ENCODE measurements at regions not wholly inside any gene's neighbourhood (a gene's known extent, or its start where the extent isn't known, plus 50 kb on each side); places are given as distances from the start of the nearest gene placed in this dataset.

- Histone ChIP-seq H3K36me3 (replicated peaks in 1 of 2; ENCODE audit: control insufficient read depth in 2 of 2, insufficient read depth in 2 of 2, low read length in 2 of 2) (no peaks in the 10 kb centered on the region), H2AFZ (ENCODE audit: low read length) (no peak overlapping the region), H3K23ac (ENCODE audit: low read depth, low read length, poor library complexity) (no peak overlapping the region), H3K4ac (ENCODE audit: low read length) (no peak overlapping the region), H3K4me3 (ENCODE audit: low read length in 2 of 2) (no peak overlapping the region), H2BK5ac (ENCODE audit: low read length) (no peak overlapping the region), H3K27me3 (ENCODE audit: control insufficient read depth in 3 of 3, insufficient read depth in 3 of 3, low read depth in 1 of 3, low read length in 3 of 3) (no peaks in the 10 kb centered on the region), H3K18ac (ENCODE audit: low read length) (no peak overlapping the region), H3K4me2 (ENCODE audit: insufficient read depth, low read length, poor library complexity, severe bottlenecking) (no peak overlapping the region), H3K79me1 (ENCODE audit: low read depth, low read length) (no peaks in the 10 kb centered on the region), H2BK15ac (ENCODE audit: low read length) (no peak overlapping the region), H3K9me3 (replicated peaks in 1 of 2; ENCODE audit: control insufficient read depth in 2 of 2, insufficient read depth in 1 of 2, low read depth in 1 of 2, low read length in 2 of 2) (peaks cover 0 to 2% of the 10 kb centered on the region in 2 donors), H4K91ac (ENCODE audit: low read depth, low read length, poor library complexity) (no peak overlapping the region), H2BK12ac (ENCODE audit: low read length) (no peak overlapping the region), H3K4me1 (ENCODE audit: control insufficient read depth in 2 of 2, insufficient read depth in 1 of 2, low read depth in 1 of 2, low read length in 2 of 2) (peaks cover 0 to 2% of the 10 kb centered on the region in 2 donors), H2AK5ac (ENCODE audit: low read depth, low read length) (no peak overlapping the region), H3K27ac (replicated peaks; ENCODE audit: low read length) (no peak overlapping the region), H2BK120ac (ENCODE audit: low read depth, low read length) (no peak overlapping the region), H3K14ac (ENCODE audit: low read length) (no peak overlapping the region), H3K9ac (ENCODE audit: low read depth, low read length, poor library complexity) (no peak overlapping the region), H4K8ac (ENCODE audit: low read depth, low read length) (no peak overlapping the region)
- WGBS, 2 donors (ENCODE audit: extremely low coverage in 2 of 2, insufficient read length in 2 of 2, insufficient replicate concordance in 1 of 2): no CpG with 5 or more reads among the region's 4 CpGs
- no peak for DNase-seq (ENCODE audit: low spot score)
Measured at GRCh38 chr6:2447318-2447920, 202.0 kb upstream of the GMDS start.

- Histone ChIP-seq H3K4me2 (ENCODE audit: insufficient read depth, low read length, poor library complexity, severe bottlenecking) (no peak overlapping the region), H3K9ac (ENCODE audit: low read depth, low read length, poor library complexity) (no peak overlapping the region), H3K4ac (ENCODE audit: low read length) (no peak overlapping the region), H3K36me3 (replicated peaks in 1 of 2; ENCODE audit: control insufficient read depth in 2 of 2, insufficient read depth in 2 of 2, low read length in 2 of 2) (no peaks in the 10 kb centered on the region), H4K8ac (ENCODE audit: low read depth, low read length) (no peak overlapping the region), H2BK5ac (ENCODE audit: low read length) (no peak overlapping the region), H2AK5ac (ENCODE audit: low read depth, low read length) (no peak overlapping the region), H3K4me1 (ENCODE audit: control insufficient read depth in 2 of 2, insufficient read depth in 1 of 2, low read depth in 1 of 2, low read length in 2 of 2) (peaks cover 0 to 1% of the 10 kb centered on the region in 2 donors), H2BK12ac (ENCODE audit: low read length) (no peak overlapping the region), H3K23ac (ENCODE audit: low read depth, low read length, poor library complexity) (no peak overlapping the region), H3K18ac (ENCODE audit: low read length) (no peak overlapping the region), H2BK120ac (ENCODE audit: low read depth, low read length) (no peak overlapping the region), H3K9me3 (replicated peaks in 1 of 2; ENCODE audit: control insufficient read depth in 2 of 2, insufficient read depth in 1 of 2, low read depth in 1 of 2, low read length in 2 of 2) (peaks cover 0 to 1% of the 10 kb centered on the region in 2 donors), H2AFZ (ENCODE audit: low read length) (no peak overlapping the region), H2BK15ac (ENCODE audit: low read length) (no peak overlapping the region), H3K4me3 (ENCODE audit: low read length in 2 of 2) (no peak overlapping the region), H3K79me1 (ENCODE audit: low read depth, low read length) (no peaks in the 10 kb centered on the region), H3K14ac (ENCODE audit: low read length) (no peak overlapping the region), H4K91ac (ENCODE audit: low read depth, low read length, poor library complexity) (no peak overlapping the region), H3K27ac (replicated peaks; ENCODE audit: low read length) (no peak overlapping the region), H3K27me3 (ENCODE audit: control insufficient read depth in 3 of 3, insufficient read depth in 3 of 3, low read depth in 1 of 3, low read length in 3 of 3) (no peaks in the 10 kb centered on the region)
- WGBS, 2 donors (ENCODE audit: extremely low coverage in 2 of 2, insufficient read length in 2 of 2, insufficient replicate concordance in 1 of 2): no CpG with 5 or more reads among the region's 5 CpGs
- DNase-seq (ENCODE audit: low spot score): no peak
Measured at GRCh38 chr6:2441601-2442475, 196.4 kb upstream of the GMDS start.

- Histone ChIP-seq H3K4me2 (ENCODE audit: insufficient read depth, low read length, poor library complexity, severe bottlenecking) (no peak overlapping the region), H2BK5ac (ENCODE audit: low read length) (no peak overlapping the region), H3K18ac (ENCODE audit: low read length) (no peak overlapping the region), H3K36me3 (replicated peaks in 1 of 2; ENCODE audit: control insufficient read depth in 2 of 2, insufficient read depth in 2 of 2, low read length in 2 of 2) (no peaks in the 10 kb centered on the region), H3K14ac (ENCODE audit: low read length) (no peak overlapping the region), H3K79me1 (ENCODE audit: low read depth, low read length) (no peaks in the 10 kb centered on the region), H4K8ac (ENCODE audit: low read depth, low read length) (no peak overlapping the region), H2BK120ac (ENCODE audit: low read depth, low read length) (no peak overlapping the region), H3K9ac (ENCODE audit: low read depth, low read length, poor library complexity) (no peak overlapping the region), H2AK5ac (ENCODE audit: low read depth, low read length) (no peak overlapping the region), H2BK15ac (ENCODE audit: low read length) (no peak overlapping the region), H3K4ac (ENCODE audit: low read length) (no peak overlapping the region), H2BK12ac (ENCODE audit: low read length) (no peak overlapping the region), H3K27ac (replicated peaks; ENCODE audit: low read length) (no peak overlapping the region), H2AFZ (ENCODE audit: low read length) (no peak overlapping the region), H3K4me3 (ENCODE audit: low read length in 2 of 2) (no peak overlapping the region), H3K4me1 (ENCODE audit: control insufficient read depth in 2 of 2, insufficient read depth in 1 of 2, low read depth in 1 of 2, low read length in 2 of 2) (peaks cover 0 to 1% of the 10 kb centered on the region in 2 donors), H3K9me3 (replicated peaks in 1 of 2; ENCODE audit: control insufficient read depth in 2 of 2, insufficient read depth in 1 of 2, low read depth in 1 of 2, low read length in 2 of 2) (peaks cover 0 to 1% of the 10 kb centered on the region in 2 donors), H3K27me3 (ENCODE audit: control insufficient read depth in 3 of 3, insufficient read depth in 3 of 3, low read depth in 1 of 3, low read length in 3 of 3) (no peaks in the 10 kb centered on the region), H4K91ac (ENCODE audit: low read depth, low read length, poor library complexity) (no peak overlapping the region), H3K23ac (ENCODE audit: low read depth, low read length, poor library complexity) (no peak overlapping the region)
- DNase-seq (ENCODE audit: low spot score): no peak
Measured at GRCh38 chr6:2440516-2440915, 195.1 kb upstream of the GMDS start.

- Histone ChIP-seq H2AFZ (ENCODE audit: low read length) (no peak overlapping the region), H3K14ac (ENCODE audit: low read length) (peak overlapping the region; percentile 47), H4K91ac (ENCODE audit: low read depth, low read length, poor library complexity) (no peak overlapping the region), H2AK5ac (ENCODE audit: low read depth, low read length) (no peak overlapping the region), H2BK5ac (ENCODE audit: low read length) (no peak overlapping the region), H3K36me3 (replicated peaks in 1 of 2; ENCODE audit: control insufficient read depth in 2 of 2, insufficient read depth in 2 of 2, low read length in 2 of 2) (no peaks in the 10 kb centered on the region), H3K4ac (ENCODE audit: low read length) (no peak overlapping the region), H3K4me2 (ENCODE audit: insufficient read depth, low read length, poor library complexity, severe bottlenecking) (no peak overlapping the region), H3K4me1 (ENCODE audit: control insufficient read depth in 2 of 2, insufficient read depth in 1 of 2, low read depth in 1 of 2, low read length in 2 of 2) (peaks cover 0 to 1% of the 10 kb centered on the region in 2 donors), H2BK15ac (ENCODE audit: low read length) (no peak overlapping the region), H3K18ac (ENCODE audit: low read length) (peak overlapping the region; percentile 77), H3K27me3 (ENCODE audit: control insufficient read depth in 3 of 3, insufficient read depth in 3 of 3, low read depth in 1 of 3, low read length in 3 of 3) (no peaks in the 10 kb centered on the region), H3K4me3 (ENCODE audit: low read length in 2 of 2) (no peak overlapping the region), H4K8ac (ENCODE audit: low read depth, low read length) (no peak overlapping the region), H2BK120ac (ENCODE audit: low read depth, low read length) (no peak overlapping the region), H3K27ac (replicated peaks; ENCODE audit: low read length) (no peak overlapping the region), H3K23ac (ENCODE audit: low read depth, low read length, poor library complexity) (no peak overlapping the region), H3K9ac (ENCODE audit: low read depth, low read length, poor library complexity) (no peak overlapping the region), H2BK12ac (ENCODE audit: low read length) (no peak overlapping the region), H3K79me1 (ENCODE audit: low read depth, low read length) (no peaks in the 10 kb centered on the region), H3K9me3 (replicated peaks in 1 of 2; ENCODE audit: control insufficient read depth in 2 of 2, insufficient read depth in 1 of 2, low read depth in 1 of 2, low read length in 2 of 2) (peaks cover 0 to 1% of the 10 kb centered on the region in 2 donors)
- WGBS, 2 donors (ENCODE audit: extremely low coverage in 2 of 2, insufficient read length in 2 of 2, insufficient replicate concordance in 1 of 2): no CpG with 5 or more reads among the region's 6 CpGs
- no peak for DNase-seq (ENCODE audit: low spot score)
Measured at GRCh38 chr6:2439632-2440031, 194.2 kb upstream of the GMDS start.
